ENCODE measurements at regions not wholly inside any gene's neighbourhood (a gene's known extent, or its start where the extent isn't known, plus 50 kb on each side); places are given as distances from the start of the nearest gene placed in this dataset.
"Not testable (repeated sequence)": the region's sequence is repeated elsewhere in the genome, so short reads cannot be mapped to it uniquely, and the experiment has no call there.

DNA sequence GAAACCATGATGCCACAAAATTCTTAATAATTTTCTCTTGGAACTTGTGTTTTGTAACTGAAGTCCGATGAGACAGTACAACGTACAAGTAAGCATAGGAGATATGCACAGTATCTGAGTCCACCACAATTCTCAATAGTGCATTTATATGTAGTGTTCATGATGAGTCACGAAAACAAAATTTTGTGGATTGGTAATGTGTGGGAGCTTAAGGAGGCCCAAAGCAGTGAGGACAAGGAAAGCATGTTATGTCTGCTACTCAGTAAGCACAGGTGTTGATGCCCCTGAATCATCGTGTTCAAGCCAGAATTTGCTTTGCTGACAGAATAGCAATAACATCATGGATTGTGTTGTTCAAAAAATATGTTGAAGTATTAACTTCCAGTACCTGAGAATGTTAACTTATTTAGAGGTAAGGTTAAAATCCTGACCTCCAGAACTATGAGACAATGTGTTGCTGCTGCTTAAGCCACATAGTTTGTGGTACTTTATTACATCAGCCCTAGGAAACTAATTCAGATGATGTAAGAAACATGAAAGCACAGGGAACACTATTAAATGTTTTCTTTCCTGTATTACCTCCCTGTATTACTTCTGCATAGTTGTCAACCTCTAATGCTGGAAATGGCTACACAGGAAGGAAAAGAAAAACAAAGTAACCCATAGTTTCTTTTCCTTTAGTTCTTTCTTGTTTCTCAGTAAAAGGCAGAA is 201.3 kb downstream of the SLITRK6 start:
- DNase-seq: no peak

DNA sequence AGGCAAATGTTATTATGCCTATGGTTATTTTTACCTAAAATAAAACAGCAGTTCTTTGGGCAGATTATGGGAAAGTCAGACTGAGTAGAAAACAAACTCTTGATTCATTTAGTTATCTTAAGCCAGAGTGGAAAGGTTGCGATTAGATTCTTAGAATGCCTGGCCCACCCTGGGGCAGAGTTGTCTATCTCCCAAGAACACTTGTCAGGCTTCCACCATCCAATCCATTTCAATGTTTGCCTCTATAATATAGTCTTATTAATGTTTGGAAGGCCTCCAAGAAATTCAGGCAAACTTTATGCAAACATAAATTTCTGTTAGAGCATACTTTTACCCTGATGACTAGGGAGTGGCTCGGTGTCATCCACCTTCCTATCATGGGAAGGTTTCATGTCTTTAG is 207.0 kb downstream of the SLITRK6 start:
- DNase-seq: no peak

DNA sequence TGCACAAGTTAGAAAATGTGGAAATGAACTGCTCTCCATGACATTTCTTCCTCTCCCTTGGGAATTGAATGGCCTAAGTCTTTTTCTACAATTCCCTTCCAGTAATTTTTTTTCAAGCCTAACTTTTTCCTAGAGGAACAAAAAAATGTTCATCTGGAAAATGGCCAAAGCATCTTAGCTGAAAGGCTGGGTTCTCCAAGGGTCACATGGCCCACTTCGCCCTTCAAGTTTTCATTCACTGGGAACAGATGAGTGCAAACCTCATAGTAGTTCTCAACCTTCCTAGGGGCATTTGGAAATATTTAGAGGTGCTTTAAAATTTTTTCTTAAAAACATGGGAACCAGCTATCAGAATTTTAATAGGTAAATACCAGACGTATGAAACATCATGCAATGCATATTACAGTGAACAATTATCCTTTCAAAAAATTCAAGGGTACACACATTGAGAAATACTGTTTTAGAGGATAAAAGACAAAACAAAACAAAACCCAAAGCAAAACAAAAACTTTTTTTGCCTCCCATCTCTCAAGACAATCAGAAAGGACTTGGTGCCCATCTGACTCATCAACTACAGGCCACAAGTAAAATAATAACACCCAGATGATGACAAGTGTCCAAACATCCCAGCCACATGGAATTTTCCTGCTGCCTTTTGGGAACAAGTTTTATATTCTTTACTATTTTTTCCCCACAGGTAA is 208.8 kb downstream of the SLITRK6 start:
- DNase-seq: no peak

DNA sequence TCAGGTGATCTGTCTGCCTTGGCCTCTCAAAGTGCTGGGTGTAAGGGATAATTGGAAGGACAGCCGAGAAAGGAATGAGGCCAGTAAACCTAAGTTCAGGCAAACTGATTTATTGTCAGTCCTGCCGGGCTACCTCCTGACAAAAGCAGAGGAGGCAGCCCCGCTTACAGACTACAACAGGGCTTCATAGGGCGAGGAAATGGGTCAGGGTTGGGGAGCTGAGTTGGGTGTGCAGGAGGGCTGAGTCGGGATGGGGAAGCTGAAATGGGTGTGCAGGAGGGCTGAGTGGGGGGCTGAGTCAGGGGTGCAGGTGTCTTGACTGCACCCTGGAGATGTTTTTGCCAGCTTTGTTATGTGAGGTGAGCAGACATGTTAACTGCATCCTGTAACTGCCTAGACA is 210.2 kb downstream of the SLITRK6 start:
- DNase-seq: no peak

DNA sequence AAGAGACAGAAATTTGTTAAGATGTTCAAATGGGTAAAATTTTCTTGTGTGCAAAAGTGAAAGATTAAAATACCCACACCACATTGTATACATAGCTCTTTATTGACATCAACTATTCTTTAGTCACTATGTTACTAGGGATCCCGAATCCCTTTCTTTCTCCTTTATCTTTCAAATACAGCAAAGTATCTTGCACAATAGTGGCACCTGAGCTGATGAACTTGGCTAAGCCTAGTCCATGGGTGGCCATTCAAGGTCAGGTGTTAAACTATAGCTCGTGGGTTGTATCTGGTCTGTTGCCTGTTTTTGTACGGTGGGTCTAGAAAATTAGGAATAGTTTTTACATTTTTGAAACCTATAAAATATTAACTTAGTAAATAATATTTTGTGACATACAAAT is 210.9 kb downstream of the SLITRK6 start:
- DNase-seq: no peak

DNA sequence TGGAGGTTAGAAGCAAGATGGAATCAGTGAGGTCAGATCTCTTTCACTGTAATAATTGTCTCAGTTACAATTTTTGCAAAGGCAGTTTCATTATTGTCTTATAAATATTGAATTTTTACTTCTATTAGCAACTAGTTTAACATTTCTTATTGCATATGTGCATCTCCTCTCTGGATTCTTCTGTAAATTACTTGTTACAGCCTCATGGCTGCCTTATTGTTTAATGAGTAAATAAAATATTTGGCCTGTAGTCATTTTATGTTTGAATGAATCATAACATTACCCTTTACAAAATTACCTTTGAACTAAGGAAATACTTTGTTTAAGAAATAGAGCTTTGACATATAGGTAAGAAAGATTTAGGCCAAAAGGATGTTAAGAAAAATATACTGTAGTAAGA is 212.4 kb downstream of the SLITRK6 start:
- DNase-seq: no peak

DNA sequence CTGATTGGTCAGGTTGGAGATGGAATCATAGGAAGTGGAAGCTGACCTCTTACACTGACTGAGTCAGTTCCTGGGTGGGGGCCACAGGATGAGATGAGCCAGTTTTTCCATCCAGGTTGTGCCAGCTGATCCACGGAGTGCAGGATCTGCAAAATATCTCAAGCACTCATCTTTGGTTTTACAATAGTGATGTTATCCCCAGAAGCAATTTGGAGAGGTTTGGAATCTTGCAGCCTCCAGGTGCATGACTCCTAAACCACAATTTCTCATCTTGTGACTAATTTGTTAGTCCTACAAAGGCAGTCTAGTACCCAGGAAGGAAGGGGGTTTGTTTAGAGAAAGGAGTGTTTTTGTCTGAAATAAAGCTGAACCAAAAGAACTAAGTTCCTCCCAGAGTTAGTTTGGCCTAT is 212.8 kb downstream of the SLITRK6 start:
- no peak for DNase-seq

DNA sequence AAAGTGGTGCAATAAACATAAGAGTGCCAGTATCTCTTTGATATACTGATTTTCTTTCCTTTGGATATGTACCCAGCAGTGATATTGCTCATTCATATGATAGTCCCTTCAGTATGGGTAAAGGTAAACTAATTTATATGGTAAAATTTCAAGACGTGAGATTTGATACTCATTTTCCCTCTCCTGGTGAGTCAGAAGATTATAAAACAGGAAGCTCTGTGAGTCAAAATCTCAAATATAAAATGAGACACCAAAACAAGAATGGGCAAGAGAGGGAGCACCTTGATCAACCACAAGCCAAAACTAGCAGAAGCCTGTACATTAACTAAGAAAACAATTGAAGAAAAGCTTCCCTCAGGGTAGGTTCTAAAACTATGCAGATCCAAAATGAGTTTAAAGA is 216.3 kb downstream of the SLITRK6 start:
- DNase-seq: no peak

DNA sequence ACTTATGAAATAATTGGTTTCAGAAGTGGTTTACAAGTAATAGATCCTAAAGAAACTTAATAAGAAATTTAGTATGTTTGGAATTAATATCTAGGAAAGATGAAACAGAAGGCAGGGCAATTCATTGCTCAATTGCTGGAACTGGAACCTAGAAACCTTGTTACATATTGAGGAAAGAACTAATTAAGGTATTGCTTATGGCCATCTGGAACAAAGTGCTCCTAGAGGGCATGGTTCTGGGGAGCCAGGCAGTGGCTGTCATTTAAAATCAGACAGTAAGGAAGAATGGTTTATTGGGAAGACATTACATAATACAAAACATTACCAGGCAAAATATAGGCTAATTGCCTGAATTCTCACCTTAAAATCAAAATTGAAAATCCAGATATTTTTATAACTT is 224.1 kb downstream of the SLITRK6 start:
- no peak for DNase-seq

DNA sequence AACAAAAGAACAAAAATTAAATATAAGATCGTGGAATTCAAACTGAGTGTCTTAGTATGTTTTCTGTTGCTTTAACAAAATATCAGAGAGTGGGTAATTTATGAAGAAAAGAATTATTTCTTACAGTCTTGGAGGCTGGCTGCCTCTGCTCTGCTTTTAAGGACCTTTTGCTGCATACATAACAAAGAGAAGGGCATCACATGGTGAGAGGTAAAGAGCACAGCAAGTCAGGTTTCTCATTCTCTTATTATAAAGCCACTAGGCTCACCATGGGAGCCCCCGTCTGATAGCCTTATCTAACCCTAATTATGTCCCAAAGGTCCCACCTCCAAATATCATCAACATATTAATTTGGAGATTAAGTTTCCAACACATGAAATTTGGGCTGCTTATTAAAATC is 231.3 kb downstream of the SLITRK6 start:
- DNase-seq: no peak

DNA sequence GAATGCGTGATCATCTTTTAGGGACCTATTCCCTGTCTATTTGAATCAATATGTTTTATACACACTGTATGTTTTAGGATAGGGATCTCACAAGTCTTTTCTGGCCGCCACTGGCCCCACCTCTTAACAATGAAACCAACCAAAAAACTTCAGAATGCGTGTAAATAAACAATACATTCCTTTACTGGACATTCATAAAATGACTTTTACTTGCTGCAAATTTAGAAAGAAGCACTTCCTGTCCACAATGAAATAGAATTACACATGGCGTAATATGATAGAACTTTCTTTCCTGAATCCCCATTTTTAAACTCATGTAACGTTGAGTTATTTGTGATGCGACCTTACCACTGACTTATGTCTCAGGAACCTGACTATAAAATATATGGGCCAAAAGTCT is 233.6 kb downstream of the SLITRK6 start:
- no peak for DNase-seq

DNA sequence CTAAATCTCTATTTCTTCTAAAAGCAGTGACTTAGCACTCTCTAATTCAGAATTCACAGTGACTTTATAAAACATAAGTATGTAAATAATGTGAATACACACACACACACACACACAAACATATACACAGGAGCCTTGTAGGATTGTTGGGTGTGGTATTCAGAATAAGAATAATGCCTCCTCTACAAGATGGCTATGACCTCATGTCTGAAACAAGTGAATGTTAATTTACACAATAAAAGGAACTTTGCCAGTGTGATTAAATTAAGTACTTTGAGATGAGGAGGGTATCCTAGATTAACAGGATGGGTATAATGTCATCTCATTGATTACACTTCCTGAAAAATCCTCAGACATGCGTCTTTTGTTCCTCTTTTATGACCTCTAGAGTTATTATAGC is 234.6 kb downstream of the SLITRK6 start:
- DNase-seq: no peak

DNA sequence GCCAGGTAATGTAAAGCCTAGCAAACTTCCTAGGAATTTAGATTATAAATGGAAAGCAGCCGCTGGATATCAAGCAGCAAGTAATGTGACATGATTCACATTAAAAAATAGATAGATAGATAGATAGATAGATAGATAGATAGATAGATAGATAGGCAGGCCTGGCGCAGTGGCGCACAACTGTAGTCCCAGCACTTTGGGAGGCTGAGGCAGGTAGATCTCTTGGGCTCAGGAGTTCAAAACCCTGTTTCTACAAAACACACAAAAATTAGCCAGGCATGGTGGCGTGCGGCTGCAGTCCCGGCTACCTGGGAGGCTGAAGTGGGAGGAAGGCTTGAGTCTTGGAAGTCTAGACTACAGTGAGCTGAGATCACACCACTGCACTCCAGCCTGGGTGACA is 236.9 kb downstream of the SLITRK6 start:
- no peak for DNase-seq

DNA sequence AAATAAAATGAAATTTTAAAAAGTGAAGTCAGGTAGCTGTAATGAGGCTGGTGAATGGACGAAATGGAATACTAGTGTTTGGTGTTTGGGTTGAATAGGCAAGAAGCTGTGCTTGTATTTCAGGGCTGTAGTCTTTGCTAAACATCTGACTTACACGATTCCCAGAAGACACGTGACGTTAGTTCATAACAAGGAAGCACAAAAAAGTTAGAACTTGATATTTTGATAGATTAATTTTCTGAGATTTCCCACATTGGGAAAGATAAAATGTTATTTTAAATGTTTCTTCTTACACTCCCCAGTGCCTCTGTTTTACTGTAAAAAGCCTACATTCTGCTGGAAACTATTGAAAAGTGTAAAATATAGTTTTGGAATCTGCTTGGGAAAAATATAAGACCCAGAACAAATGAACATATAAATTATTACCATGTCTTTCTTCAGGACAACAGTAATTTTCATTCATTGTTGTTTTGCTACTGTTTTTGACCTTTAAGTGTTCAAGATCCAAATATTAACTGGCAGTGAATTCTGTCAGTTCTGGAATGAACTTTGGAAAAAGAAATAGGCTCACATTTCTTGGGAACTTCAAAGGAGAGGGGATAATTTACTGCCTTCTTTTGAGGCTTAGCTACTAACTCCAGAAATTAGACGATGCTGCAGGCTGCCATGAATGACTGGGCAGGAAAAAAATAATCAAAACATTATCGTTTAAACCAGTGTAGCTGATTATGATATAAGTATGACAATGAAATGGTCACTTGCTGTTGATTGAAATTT is 241.3 kb downstream of the SLITRK6 start:
- no peak for DNase-seq

DNA sequence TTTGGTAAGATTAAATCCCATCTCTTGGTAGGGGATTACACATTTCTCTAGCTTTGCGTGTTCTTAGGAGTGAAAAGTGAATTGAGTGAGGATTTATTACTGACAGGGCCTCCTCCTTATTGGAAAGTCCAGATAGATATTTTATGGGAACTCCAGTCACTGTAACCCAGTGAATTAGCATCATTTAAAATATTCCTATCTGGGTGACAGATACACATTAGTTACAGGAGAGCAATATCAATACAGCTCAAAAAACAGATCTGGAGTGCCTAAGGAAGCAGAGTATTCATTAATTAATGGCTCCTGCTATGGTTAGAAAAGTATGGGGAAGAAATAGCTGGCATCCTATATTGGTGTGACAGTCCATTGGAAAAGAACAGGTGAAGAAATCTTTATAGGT is 248.2 kb downstream of the SLITRK6 start:
- no peak for DNase-seq

DNA sequence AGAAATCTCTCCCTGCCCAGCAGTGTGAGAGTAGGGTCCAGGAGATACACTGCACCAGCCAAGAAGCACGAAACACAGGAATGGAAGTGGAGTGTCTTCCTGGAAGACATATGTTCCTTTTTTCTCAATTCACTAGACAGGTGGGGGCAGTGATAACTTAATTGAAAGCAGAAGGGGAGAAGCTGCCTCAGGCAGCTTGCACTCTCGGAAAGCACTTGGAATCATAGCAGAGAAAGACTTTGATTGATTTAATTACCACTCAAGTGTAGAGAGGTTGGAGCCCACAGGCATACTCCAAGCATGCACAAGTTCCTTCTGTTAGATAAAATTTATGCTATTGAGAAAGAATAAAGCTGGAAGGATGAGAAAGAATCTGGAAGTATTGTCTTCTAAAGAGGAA is 249.4 kb downstream of the SLITRK6 start:
- no peak for DNase-seq

DNA sequence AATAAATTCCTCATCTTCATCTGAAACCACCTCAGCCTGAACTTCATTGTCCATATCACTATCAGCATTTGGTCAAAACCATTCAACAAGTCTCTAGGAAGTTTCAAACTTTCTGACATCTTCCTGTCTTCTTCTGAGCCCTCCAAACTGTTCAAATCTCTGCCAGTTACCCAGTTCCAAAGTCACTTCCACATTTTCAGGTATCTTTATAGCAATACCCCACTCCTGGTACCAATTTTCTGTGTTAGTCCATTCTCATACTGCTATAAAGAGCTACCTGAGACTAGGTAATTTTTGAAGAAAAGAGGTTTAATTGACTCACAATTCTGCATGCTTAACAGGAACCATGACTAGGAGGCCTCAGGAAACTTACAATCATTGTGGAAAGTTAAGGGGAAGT is 250.4 kb downstream of the SLITRK6 start:
- DNase-seq: not testable (repeated sequence)

DNA sequence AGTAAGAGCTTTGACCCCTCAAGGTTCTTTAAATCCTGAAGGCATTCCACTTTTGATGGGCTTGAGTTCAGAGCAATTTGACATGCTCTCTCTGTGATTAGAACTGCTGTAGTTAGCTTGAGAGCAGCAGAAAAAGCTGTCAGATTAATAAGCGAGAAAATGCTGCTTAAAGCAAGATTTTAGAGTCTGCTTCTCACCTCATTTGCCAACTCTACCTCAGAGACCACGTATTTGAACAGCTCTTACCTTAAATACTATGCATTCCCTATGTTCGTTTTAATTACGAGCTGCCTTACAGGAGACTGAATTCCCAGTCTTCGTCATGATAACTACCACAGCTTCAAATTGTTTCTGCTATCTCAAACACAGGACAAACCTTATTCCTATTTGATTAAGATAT is 253.4 kb downstream of the SLITRK6 start:
- no peak for DNase-seq

DNA sequence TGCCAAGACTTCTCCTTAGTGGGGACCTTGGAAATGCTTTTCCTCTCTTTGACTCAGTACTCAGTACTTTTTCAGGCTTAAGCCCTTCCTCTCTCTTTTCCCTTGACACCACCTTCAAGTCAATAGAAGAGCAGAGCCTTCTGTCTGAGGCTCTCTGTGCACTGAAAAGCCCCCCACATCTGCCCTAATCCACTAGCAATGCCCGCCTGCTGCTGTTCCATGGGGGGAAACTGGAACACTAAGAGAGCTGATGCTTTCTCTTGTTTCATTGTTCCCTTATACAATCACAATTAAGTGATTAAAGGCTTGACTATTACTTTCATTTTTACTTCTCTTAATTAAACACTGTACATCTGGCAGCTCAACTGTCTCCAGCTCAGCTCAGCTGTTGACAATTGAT is 254.5 kb downstream of the SLITRK6 start:
- DNase-seq: no peak

DNA sequence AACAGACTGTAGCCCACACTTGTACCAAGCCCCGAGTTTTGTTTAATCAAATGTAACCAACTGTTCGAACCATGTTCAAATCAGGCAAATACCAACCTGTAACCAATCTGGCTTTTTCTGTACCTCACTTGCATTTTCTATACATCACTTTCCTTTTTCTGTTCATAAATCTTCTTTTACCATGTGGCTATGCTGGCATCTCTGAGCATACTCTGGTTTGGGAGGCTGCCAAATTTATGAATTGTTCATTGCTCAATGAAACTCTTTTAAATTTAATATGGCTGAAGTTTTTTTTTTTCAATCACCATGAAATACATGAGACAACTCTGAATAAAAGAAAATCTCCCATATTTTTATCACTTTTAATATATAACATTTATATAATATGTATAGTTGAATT is 256.1 kb downstream of the SLITRK6 start:
- DNase-seq: no peak

DNA sequence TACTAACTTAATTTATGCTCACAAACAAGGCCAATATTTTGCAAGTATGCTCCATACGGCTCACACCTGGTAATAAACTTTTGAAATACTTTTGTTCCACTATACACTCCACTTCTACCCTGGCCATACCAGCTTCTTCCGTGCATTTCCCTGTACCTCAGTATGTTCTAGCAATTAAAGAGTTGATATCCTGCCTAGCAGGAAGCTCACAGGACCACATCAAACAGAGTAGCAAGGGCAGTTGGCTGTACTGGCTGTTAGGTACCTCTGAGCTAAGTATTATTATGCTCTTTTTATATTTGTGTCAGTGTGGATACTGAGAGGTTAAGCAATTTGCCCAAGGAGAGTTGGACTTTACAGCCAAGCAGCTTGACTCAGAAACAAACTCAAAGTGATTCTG is 257.7 kb downstream of the SLITRK6 start:
- no peak for DNase-seq

DNA sequence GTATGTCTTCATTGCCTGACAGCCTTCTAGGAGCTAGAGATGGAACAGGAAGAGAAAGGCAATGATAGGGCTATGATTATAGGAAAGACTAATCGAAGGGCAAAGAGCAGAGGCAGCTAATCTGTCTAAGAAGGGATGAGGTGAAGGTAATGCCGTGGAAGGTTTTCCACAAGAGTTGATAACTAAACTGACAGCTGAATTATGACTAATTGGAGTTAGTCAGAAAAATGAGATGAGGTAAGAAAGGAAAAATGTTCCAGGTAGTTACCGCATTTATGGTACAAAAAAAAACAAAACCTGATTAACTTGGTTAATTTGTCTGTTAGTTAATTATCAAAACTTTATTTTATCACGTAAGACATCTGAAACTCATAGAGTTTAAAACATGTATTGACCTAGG is 260.3 kb downstream of the SLITRK6 start:
- DNase-seq: no peak

DNA sequence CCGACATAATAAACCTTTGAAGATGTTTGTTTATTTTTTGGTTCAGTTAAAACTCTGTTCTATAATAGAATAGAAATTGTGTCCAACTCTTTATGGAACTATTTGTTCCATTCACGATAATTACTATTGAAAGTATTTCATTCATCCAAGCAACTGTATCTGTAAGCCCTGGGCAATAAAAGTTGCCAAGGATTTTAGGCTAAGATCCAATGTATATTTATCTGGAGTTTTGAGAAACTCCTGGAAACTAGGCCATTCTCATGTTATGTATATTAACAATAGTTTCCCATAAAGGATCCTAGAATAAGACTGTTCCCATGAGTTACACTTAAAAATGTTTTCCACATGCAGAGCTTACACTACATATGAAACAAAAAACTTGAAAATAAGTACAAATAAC is 261.6 kb downstream of the SLITRK6 start:
- DNase-seq: no peak

DNA sequence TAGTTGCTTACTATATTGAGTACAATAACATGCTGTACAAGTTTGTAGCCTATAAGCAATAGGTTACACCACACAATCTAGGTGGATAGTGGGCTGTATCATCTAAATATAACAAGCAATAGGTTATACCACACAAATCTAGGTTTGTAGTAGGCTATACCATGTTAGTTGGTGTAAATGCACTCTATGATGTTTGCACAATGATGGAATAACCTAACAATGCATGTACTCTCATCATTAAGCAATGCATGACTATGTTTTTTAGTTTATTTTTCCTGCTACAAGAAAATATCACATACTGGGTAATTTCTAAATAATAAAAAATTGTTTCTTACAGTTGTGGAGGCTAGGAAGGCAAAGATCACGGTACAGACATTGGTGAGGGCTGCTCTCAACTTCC is 262.5 kb downstream of the SLITRK6 start:
- no peak for DNase-seq

Data from NCI-H1694 (cell line).